HG03432 (cell line): ENCODE measurements at regions not wholly inside any gene's neighbourhood (a gene's known extent, or its start where the extent isn't known, plus 50 kb on each side); places are given as distances from the start of the nearest gene placed in this dataset.
"Not testable (repeated sequence)": the region's sequence is repeated elsewhere in the genome, so short reads cannot be mapped to it uniquely, and the experiment has no call there.

ENCODE experiments used
- ATAC-seq: cut with Tn5 transposase; IDR thresholded peaks from one replicate; pipeline ENCODE4 v1.9.1; 2021; ENCODE audit warnings: mild to moderate bottlenecking, moderate library complexity; ENCODE audit not compliant: unreplicated experiment

- no peak for ATAC-seq
Measured at GRCh38 chr15:35691891-35692867, 146.2 kb upstream of the DPH6 start.

GRCh38 chr15:35693286-35693685 lies 147.3 kb upstream of the DPH6 start:
- no peak for ATAC-seq

- no peak for ATAC-seq
Measured at GRCh38 chr15:35693886-35694285, 147.9 kb upstream of the DPH6 start.

GRCh38 chr15:35695003-35695402 lies 149.0 kb upstream of the DPH6 start:
- ATAC-seq = no peak

- ATAC-seq = no peak
Measured at GRCh38 chr15:35696767-35697231, 150.8 kb upstream of the DPH6 start.

- ATAC-seq = no peak
Measured at GRCh38 chr15:35697549-35698299, 151.8 kb upstream of the DPH6 start.

GRCh38 chr15:35698331-35698730 lies 152.4 kb upstream of the DPH6 start:
- no peak for ATAC-seq

GRCh38 chr15:35698966-35699575 lies 153.1 kb upstream of the DPH6 start:
- ATAC-seq = no peak

- not testable (repeated sequence) for ATAC-seq
Measured at GRCh38 chr15:35700091-35700593, 154.2 kb upstream of the DPH6 start.

GRCh38 chr15:35701402-35702046 lies 155.6 kb upstream of the DPH6 start:
- ATAC-seq = no peak

GRCh38 chr15:35702946-35703495 lies 157.1 kb upstream of the DPH6 start:
- no peak for ATAC-seq

GRCh38 chr15:35705030-35705883 lies 159.3 kb upstream of the DPH6 start:
- ATAC-seq = no peak

GRCh38 chr15:35705884-35706585 lies 160.1 kb upstream of the DPH6 start:
- ATAC-seq = no peak

- no peak for ATAC-seq
Measured at GRCh38 chr15:35712956-35713355, 167.0 kb upstream of the DPH6 start.

GRCh38 chr15:35713733-35714132 lies 167.8 kb upstream of the DPH6 start:
- no peak for ATAC-seq

GRCh38 chr15:35717721-35718120 lies 171.8 kb upstream of the DPH6 start:
- ATAC-seq = no peak

GRCh38 chr15:35720019-35720418 lies 174.1 kb upstream of the DPH6 start:
- no peak for ATAC-seq

GRCh38 chr15:35720984-35721383 lies 175.0 kb upstream of the DPH6 start:
- ATAC-seq = no peak

- no peak for ATAC-seq
Measured at GRCh38 chr15:35721751-35722150, 175.8 kb upstream of the DPH6 start.
